ENCODE measurements at regions not wholly inside any gene's neighbourhood (a gene's known extent, or its start where the extent isn't known, plus 50 kb on each side); places are given as distances from the start of the nearest gene placed in this dataset.

DNA sequence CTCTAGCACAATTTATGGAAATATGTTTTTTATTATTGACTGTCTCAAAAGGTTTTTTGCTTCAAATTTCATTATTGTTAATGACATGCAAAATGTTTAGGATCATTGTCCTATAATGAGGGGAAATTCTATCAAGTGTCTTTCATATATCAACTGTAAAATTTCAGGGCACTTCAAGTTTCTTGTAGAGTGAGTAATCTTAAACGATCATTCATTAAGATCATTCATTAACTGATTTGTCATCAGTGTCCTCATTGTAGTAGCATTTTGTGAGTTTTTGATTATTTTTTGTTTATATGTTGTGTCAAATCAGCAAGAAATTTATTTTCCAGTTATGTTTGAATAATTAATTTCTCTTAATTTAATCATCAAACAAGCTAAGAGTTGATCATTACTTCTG, 111.8 kb upstream of the PRDX6 start:
- Histone ChIP-seq H3K4ac (replicated peaks; ENCODE audit: insufficient read length, low read depth, low read length) (no peak overlapping the region), H3K4me3 (ENCODE audit: extremely low read depth in 1 of 4, insufficient read depth in 2 of 4, low read depth in 3 of 4, low read length in 4 of 4) (no peak overlapping the region), H2AFZ (ENCODE audit: low read length) (no peak overlapping the region), H2BK5ac (ENCODE audit: low read depth, low read length) (no peak overlapping the region), H3K27ac (ENCODE audit: low read depth, low read length) (no peak overlapping the region), H2BK12ac (ENCODE audit: low read depth, low read length) (no peak overlapping the region), H4K91ac (replicated peaks; ENCODE audit: insufficient read length, low read length) (no peak overlapping the region), H3K4me1 (replicated peaks in 1 of 4; ENCODE audit: control insufficient read depth in 3 of 4, insufficient read depth in 4 of 4, low read length in 3 of 4) (no peaks in the 10 kb centered on the region), H3K9ac (replicated peaks in 1 of 4; ENCODE audit: extremely low read depth in 1 of 4, low read depth in 3 of 4, low read length in 3 of 4) (no peak overlapping the region), H3K36me3 (ENCODE audit: control insufficient read depth in 2 of 4, insufficient read depth in 4 of 4, low read length in 3 of 4) (no peaks in the 10 kb centered on the region), H3K23me2 (ENCODE audit: low read depth, low read length) (no peaks in the 10 kb centered on the region), H3K79me2 (ENCODE audit: control insufficient read depth in 1 of 2, insufficient read depth in 2 of 2, low read length in 2 of 2) (no peaks in the 10 kb centered on the region), H4K5ac (ENCODE audit: insufficient read length, low read depth, low read length) (no peak overlapping the region), H3K23ac (ENCODE audit: insufficient read length) (no peak overlapping the region), H3K79me1 (ENCODE audit: low read depth, low read length) (no peaks in the 10 kb centered on the region), H2AK5ac (ENCODE audit: low read depth, low read length) (no peak overlapping the region), H3K27me3 (replicated peaks in 1 of 4; ENCODE audit: control insufficient read depth in 3 of 4, extremely low read depth in 1 of 4, insufficient read depth in 3 of 4, low read length in 3 of 4) (no peaks in the 10 kb centered on the region), H3K18ac (ENCODE audit: extremely low read depth, low read length) (no peak overlapping the region), H2BK120ac (replicated peaks; ENCODE audit: low read depth, low read length) (no peak overlapping the region), H3K14ac (ENCODE audit: insufficient read length) (no peak overlapping the region), H4K20me1 (replicated peaks in 1 of 2; ENCODE audit: control insufficient read depth in 1 of 2, insufficient read depth in 2 of 2, low read length in 2 of 2) (no peaks in the 10 kb centered on the region), H2BK15ac (ENCODE audit: low read length) (no peak overlapping the region), H3K9me3 (ENCODE audit: insufficient read depth in 2 of 2, low read depth in 1 of 2, low read length in 1 of 2) (no peaks in the 10 kb centered on the region), H3K56ac (replicated peaks; ENCODE audit: insufficient read length, low read depth, low read length) (no peak overlapping the region), H4K8ac (ENCODE audit: extremely low read depth, insufficient read depth, low read length) (no peak overlapping the region), H3K4me2 (ENCODE audit: insufficient read depth in 1 of 2, low read depth in 2 of 2, low read length in 2 of 2) (no peak overlapping the region), H2BK20ac (ENCODE audit: low read length) (no peak overlapping the region)
- POLR2A ChIA-PET (ENCODE audit: partially characterized antibody): no interaction called here
- DNase-seq (ENCODE audit: low read depth in 1 of 2, low spot score in 2 of 2): no peak
- FAIRE-seq: no peak
- 94% methylated on average over 1 of the region's 1 CpG; no CpG with 5 or more reads in 1 of the 2 experiments for WGBS, 2 experiments (ENCODE audit: extremely low coverage in 1 of 2, insufficient coverage in 1 of 2, insufficient read length in 1 of 2, insufficient replicate concordance in 2 of 2, low coverage in 1 of 2, low lambda C conversion rate in 2 of 2, missing lambda C conversion rate in 1 of 2)
- CTCF ChIA-PET (ENCODE audit: partially characterized antibody): no interaction called here
- no peak for TF ChIP-seq CHD7 (IDR thresholded peaks at IDR 0.05; ENCODE audit: insufficient replicate concordance, low read length)

All from H1 (cell line).